Thyroid gland (tissue), 4 donors: ENCODE measurements at regions not wholly inside any gene's neighbourhood (a gene's known extent, or its start where the extent isn't known, plus 50 kb on each side); places are given as distances from the start of the nearest gene placed in this dataset.
"Not testable (repeated sequence)": the region's sequence is repeated elsewhere in the genome, so short reads cannot be mapped to it uniquely, and the experiment has no call there.

Experiments
- DNase-seq, 2 donors: peaks; one replicate each; pipeline ENCODE4 v3.0.0-alpha.2; 2019
- H3K27ac ChIP-seq, 3 donors: fragments of 200-600 bp; sonication (generic); 1 replicate in 2 of 3; 2 replicates in 1 of 3; pipeline ENCODE4 v1.5.1; 2016 to 2019; ENCODE audit warnings: mild to moderate bottlenecking in 1 of 3, moderate library complexity in 1 of 3
- H3K27me3 ChIP-seq: fragments of 200-600 bp; sonication (generic); one replicate; pipeline ENCODE4 v1.5.1; 2019
- H3K36me3 ChIP-seq, 2 donors: fragments of 200-600 bp; sonication (generic); one replicate each; pipeline ENCODE4 v1.5.1; 2016 to 2019
- H3K4me1 ChIP-seq, 2 donors: fragments of 200-600 bp; sonication (generic); one replicate each; pipeline ENCODE4 v1.5.1; 2017 to 2019
- H3K4me3 ChIP-seq, 3 donors: fragments of 200-600 bp; sonication (generic); replicated peaks in 1 of 3; 1 replicate in 2 of 3; 2 replicates in 1 of 3; pipeline ENCODE4 v1.5.1; 2016; ENCODE audit warnings: mild to moderate bottlenecking in 1 of 3
- H3K9me3 ChIP-seq: fragments of 200-600 bp; sonication (generic); one replicate; pipeline ENCODE4 v1.5.1; 2017
- CTCF ChIP-seq, 6 experiments: fragments of 200-600 bp in 3 of 6; fragments of 450-650 bp in 3 of 6; sonication (generic) in 3 of 6; IDR thresholded peaks; one replicate each; pipeline ENCODE4 v1.5.1; 2016 to 2019; ENCODE audit warnings: antibody characterized with exemption in 6 of 6, mild to moderate bottlenecking in 2 of 6, inconsistent platforms in 1 of 6, moderate library complexity in 1 of 6
- POLR2A ChIP-seq, 2 donors: fragments of 450-650 bp; IDR thresholded peaks; one replicate each; pipeline ENCODE4 v1.6.1; 2017; ENCODE audit warnings: antibody characterized with exemption in 2 of 2, mild to moderate bottlenecking in 2 of 2, moderate library complexity in 1 of 2
- WGBS, 2 donors: methylation state at CpG; one replicate each; pipeline ENCODE4 v1.1.5; 2017; 5-methylcytosine and 5-hydroxymethylcytosine counted together
- intact Hi-C: fragments of 100-400 bp; cut with DNase I; formaldehyde crosslinking; loops from one replicate; pipeline ENCODE4 v1.15.1; 2023

- H3K4me3 ChIP-seq, result no peak overlapping the region
- no peaks in the 10 kb centered on the region for H3K4me1 ChIP-seq
- TF ChIP-seq POLR2A (IDR thresholded peaks at IDR 0.05), result no peak
- TF ChIP-seq CTCF (IDR thresholded peaks at IDR 0.05), result no peak
- no peaks in the 10 kb centered on the region for H3K27me3 ChIP-seq
- no peaks in the 10 kb centered on the region for H3K36me3 ChIP-seq
- no peak for DNase-seq
- WGBS, 2 donors, result 86 to 100% methylated on average over 1 of the region's 1 CpG
- no peak overlapping the region for H3K27ac ChIP-seq
- intact Hi-C loops, result no loop called here
- H3K9me3 ChIP-seq, result no peaks in the 10 kb centered on the region
Observed at GRCh38 chr10:2572611-2573010, 494.7 kb upstream of the PFKP start.

GRCh38 chr10:2556883-2557282, 510.5 kb upstream of the PFKP start:
- WGBS, 2 donors, result 85 to 88% methylated on average over 1 of the region's 1 CpG
- Histone ChIP-seq H3K36me3 (no peaks in the 10 kb centered on the region), H3K27me3 (no peaks in the 10 kb centered on the region), H3K9me3 (no peaks in the 10 kb centered on the region), H3K4me1 (no peaks in the 10 kb centered on the region), H3K27ac (no peak overlapping the region), H3K4me3 (no peak overlapping the region)
- no peak for DNase-seq
- intact Hi-C loops, result no loop called here
- TF ChIP-seq POLR2A (IDR thresholded peaks at IDR 0.05) (no peak), CTCF (IDR thresholded peaks at IDR 0.05) (no peak)

- H3K36me3 ChIP-seq, result no peaks in the 10 kb centered on the region
- H3K9me3 ChIP-seq, result no peaks in the 10 kb centered on the region
- no peak overlapping the region for H3K27ac ChIP-seq
- intact Hi-C loops, result no loop called here
- TF ChIP-seq CTCF (IDR thresholded peaks at IDR 0.05), result no peak
- TF ChIP-seq POLR2A (IDR thresholded peaks at IDR 0.05), result no peak
- no peaks in the 10 kb centered on the region for H3K4me1 ChIP-seq
- no peak overlapping the region for H3K4me3 ChIP-seq
- DNase-seq, result no peak
- no peaks in the 10 kb centered on the region for H3K27me3 ChIP-seq
Observed at GRCh38 chr10:2548071-2548470, 519.3 kb upstream of the PFKP start.

GRCh38 chr10:2547606-2548005, 519.7 kb upstream of the PFKP start:
- intact Hi-C loops, result no loop called here

GRCh38 chr10:2546894-2547293, 520.5 kb upstream of the PFKP start:
- H3K27me3 ChIP-seq, intact Hi-C loops, H3K27ac ChIP-seq, DNase-seq, H3K36me3 ChIP-seq, H3K4me3 ChIP-seq, H3K9me3 ChIP-seq, H3K4me1 ChIP-seq: not testable (repeated sequence)
- 89 to 96% methylated on average over 3 of the region's 3 CpGs for WGBS, 2 donors

More at GRCh38 chr10:2547606-2548005, 519.7 kb upstream of the PFKP start:
- Histone ChIP-seq H3K36me3 (no peaks in the 10 kb centered on the region), H3K9me3 (no peaks in the 10 kb centered on the region), H3K27ac (no peak overlapping the region), H3K27me3 (no peaks in the 10 kb centered on the region), H3K4me1 (no peaks in the 10 kb centered on the region), H3K4me3 (no peak overlapping the region)
- DNase-seq, result no peak
- 79 to 80% methylated on average over 4 of the region's 4 CpGs for WGBS, 2 donors
- TF ChIP-seq POLR2A (IDR thresholded peaks at IDR 0.05), result no peak
- TF ChIP-seq CTCF (IDR thresholded peaks at IDR 0.05), result no peak

GRCh38 chr10:2543974-2544373, 523.4 kb upstream of the PFKP start:
- no peaks in the 10 kb centered on the region for H3K27me3 ChIP-seq
- no peaks in the 10 kb centered on the region for H3K4me1 ChIP-seq
- H3K27ac ChIP-seq, result no peak overlapping the region
- WGBS, 2 donors, result 85 to 92% methylated on average over 3 of the region's 3 CpGs
- DNase-seq, result no peak
- no peak overlapping the region for H3K4me3 ChIP-seq
- H3K9me3 ChIP-seq, result no peaks in the 10 kb centered on the region
- no peaks in the 10 kb centered on the region for H3K36me3 ChIP-seq
- intact Hi-C loops, result no loop called here
- TF ChIP-seq CTCF (IDR thresholded peaks at IDR 0.05), result no peak
- no peak for TF ChIP-seq POLR2A (IDR thresholded peaks at IDR 0.05)
